Esophagus squamous epithelium (tissue), 4 donors: ENCODE measurements at regions not wholly inside any gene's neighbourhood (a gene's known extent, or its start where the extent isn't known, plus 50 kb on each side); places are given as distances from the start of the nearest gene placed in this dataset.

ENCODE experiments used
- POLR2A ChIP-seq, 4 donors: fragments of 450-650 bp; IDR thresholded peaks; one replicate each; pipeline ENCODE4 v1.6.1; 2017; ENCODE audit warnings: antibody characterized with exemption in 4 of 4, mild to moderate bottlenecking in 4 of 4, moderate library complexity in 3 of 4
- TF ChIP-seq, protein P1 (sequence below), 6 experiments: fragments of 450-650 bp in 4 of 6; fragments of 200-600 bp in 2 of 6; sonication (generic) in 2 of 6; IDR thresholded peaks; one replicate each; pipeline ENCODE4 v1.5.1; 2016 to 2019; ENCODE audit warnings: antibody characterized with exemption in 6 of 6, mild to moderate bottlenecking in 4 of 6, moderate library complexity in 4 of 6

DNA sequence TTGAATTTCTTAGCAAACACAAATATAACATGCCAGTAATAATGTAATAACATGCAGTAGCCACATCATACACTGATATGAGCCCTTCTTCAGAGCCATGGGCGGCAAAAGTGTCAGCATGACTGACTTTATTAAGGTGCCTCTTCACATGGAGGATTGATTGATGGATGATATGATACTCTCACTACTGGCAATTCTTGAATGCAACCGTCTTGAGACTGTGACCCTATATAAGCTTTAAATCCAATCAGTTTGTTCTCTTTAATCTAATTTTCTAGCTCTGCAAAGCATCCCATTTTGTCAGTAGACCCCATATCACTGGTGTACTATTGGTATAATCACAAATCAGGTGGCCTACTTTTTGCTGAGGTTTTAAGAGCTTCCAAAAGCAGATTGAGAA, 463.7 kb upstream of the ROBO2 start:
- no peak for TF ChIP-seq POLR2A (IDR thresholded peaks at IDR 0.05)
- TF ChIP-seq, protein P1, sequence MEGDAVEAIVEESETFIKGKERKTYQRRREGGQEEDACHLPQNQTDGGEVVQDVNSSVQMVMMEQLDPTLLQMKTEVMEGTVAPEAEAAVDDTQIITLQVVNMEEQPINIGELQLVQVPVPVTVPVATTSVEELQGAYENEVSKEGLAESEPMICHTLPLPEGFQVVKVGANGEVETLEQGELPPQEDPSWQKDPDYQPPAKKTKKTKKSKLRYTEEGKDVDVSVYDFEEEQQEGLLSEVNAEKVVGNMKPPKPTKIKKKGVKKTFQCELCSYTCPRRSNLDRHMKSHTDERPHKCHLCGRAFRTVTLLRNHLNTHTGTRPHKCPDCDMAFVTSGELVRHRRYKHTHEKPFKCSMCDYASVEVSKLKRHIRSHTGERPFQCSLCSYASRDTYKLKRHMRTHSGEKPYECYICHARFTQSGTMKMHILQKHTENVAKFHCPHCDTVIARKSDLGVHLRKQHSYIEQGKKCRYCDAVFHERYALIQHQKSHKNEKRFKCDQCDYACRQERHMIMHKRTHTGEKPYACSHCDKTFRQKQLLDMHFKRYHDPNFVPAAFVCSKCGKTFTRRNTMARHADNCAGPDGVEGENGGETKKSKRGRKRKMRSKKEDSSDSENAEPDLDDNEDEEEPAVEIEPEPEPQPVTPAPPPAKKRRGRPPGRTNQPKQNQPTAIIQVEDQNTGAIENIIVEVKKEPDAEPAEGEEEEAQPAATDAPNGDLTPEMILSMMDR (IDR thresholded peaks at IDR 0.05): no peak
